ENCODE measurements at regions not wholly inside any gene's neighbourhood (a gene's known extent, or its start where the extent isn't known, plus 50 kb on each side); places are given as distances from the start of the nearest gene placed in this dataset.

GRCh38 chr2:6167592-6168138 lies 475.5 kb downstream of the SOX11 start:
- H3K27ac ChIP-seq (ENCODE audit: low read length): no peak overlapping the region
- intact Hi-C loops (cut with micrococcal nuclease; ENCODE audit: unreplicated experiment) (no loop called here), in situ Hi-C loops (cut with HindIII; ENCODE audit: low pct_unique_long_range_greater_than_20kb, low sequenced_read_pairs) (no loop called here)
- TF ChIP-seq SIN3A (IDR thresholded peaks at IDR 0.05; ENCODE audit: borderline replicate concordance, insufficient read depth, low read depth, low read length) (no peak), POLR2AphosphoS5 (IDR thresholded peaks at IDR 0.05; ENCODE audit: low read depth, low read length) (no peak), TCF7L2 (IDR thresholded peaks at IDR 0.05; ENCODE audit: low read depth, low read length) (no peak)
- TF ChIP-seq, protein P1, sequence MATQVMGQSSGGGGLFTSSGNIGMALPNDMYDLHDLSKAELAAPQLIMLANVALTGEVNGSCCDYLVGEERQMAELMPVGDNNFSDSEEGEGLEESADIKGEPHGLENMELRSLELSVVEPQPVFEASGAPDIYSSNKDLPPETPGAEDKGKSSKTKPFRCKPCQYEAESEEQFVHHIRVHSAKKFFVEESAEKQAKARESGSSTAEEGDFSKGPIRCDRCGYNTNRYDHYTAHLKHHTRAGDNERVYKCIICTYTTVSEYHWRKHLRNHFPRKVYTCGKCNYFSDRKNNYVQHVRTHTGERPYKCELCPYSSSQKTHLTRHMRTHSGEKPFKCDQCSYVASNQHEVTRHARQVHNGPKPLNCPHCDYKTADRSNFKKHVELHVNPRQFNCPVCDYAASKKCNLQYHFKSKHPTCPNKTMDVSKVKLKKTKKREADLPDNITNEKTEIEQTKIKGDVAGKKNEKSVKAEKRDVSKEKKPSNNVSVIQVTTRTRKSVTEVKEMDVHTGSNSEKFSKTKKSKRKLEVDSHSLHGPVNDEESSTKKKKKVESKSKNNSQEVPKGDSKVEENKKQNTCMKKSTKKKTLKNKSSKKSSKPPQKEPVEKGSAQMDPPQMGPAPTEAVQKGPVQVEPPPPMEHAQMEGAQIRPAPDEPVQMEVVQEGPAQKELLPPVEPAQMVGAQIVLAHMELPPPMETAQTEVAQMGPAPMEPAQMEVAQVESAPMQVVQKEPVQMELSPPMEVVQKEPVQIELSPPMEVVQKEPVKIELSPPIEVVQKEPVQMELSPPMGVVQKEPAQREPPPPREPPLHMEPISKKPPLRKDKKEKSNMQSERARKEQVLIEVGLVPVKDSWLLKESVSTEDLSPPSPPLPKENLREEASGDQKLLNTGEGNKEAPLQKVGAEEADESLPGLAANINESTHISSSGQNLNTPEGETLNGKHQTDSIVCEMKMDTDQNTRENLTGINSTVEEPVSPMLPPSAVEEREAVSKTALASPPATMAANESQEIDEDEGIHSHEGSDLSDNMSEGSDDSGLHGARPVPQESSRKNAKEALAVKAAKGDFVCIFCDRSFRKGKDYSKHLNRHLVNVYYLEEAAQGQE (IDR thresholded peaks at IDR 0.05; ENCODE audit: insufficient read depth in 1 of 2, low read depth in 2 of 2, low read length in 1 of 2): no peak
- TF ChIP-seq, protein P2, sequence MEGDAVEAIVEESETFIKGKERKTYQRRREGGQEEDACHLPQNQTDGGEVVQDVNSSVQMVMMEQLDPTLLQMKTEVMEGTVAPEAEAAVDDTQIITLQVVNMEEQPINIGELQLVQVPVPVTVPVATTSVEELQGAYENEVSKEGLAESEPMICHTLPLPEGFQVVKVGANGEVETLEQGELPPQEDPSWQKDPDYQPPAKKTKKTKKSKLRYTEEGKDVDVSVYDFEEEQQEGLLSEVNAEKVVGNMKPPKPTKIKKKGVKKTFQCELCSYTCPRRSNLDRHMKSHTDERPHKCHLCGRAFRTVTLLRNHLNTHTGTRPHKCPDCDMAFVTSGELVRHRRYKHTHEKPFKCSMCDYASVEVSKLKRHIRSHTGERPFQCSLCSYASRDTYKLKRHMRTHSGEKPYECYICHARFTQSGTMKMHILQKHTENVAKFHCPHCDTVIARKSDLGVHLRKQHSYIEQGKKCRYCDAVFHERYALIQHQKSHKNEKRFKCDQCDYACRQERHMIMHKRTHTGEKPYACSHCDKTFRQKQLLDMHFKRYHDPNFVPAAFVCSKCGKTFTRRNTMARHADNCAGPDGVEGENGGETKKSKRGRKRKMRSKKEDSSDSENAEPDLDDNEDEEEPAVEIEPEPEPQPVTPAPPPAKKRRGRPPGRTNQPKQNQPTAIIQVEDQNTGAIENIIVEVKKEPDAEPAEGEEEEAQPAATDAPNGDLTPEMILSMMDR (IDR thresholded peaks at IDR 0.05): no peak
- BruUV-seq (replicated peaks): no TSS peak
- no peak overlapping the region for H3K4me3 ChIP-seq (ENCODE audit: low read depth in 2 of 2, low read length in 2 of 2)
- ChIA-PET POLR2A (no interaction called here), CTCF (no interaction called here)
- H3K4me1 ChIP-seq (ENCODE audit: control insufficient read depth, insufficient read depth, low read length): no peaks in the 10 kb centered on the region
- H3K36me3 ChIP-seq (ENCODE audit: control insufficient read depth, insufficient read depth, low read length): no peaks in the 10 kb centered on the region
- no peaks in the 10 kb centered on the region for H3K9me3 ChIP-seq (ENCODE audit: control insufficient read depth, insufficient read depth, low read depth, low read length)
- H3K27me3 ChIP-seq (ENCODE audit: control insufficient read depth, insufficient read depth, low read length): no peaks in the 10 kb centered on the region
- ATAC-seq (no peak), DNase-seq (ENCODE audit: low read depth, low spot score) (no peak)

GRCh38 chr2:6168485-6168884 lies 476.3 kb downstream of the SOX11 start:
- in situ Hi-C loops (cut with HindIII; ENCODE audit: low pct_unique_long_range_greater_than_20kb, low sequenced_read_pairs) (no loop called here), intact Hi-C loops (cut with micrococcal nuclease; ENCODE audit: unreplicated experiment) (no loop called here)
- Histone ChIP-seq H3K27ac (ENCODE audit: low read length) (no peak overlapping the region), H3K4me3 (ENCODE audit: low read depth in 2 of 2, low read length in 2 of 2) (no peak overlapping the region), H3K4me1 (ENCODE audit: control insufficient read depth, insufficient read depth, low read length) (no peaks in the 10 kb centered on the region), H3K27me3 (ENCODE audit: control insufficient read depth, insufficient read depth, low read length) (no peaks in the 10 kb centered on the region), H3K9me3 (ENCODE audit: control insufficient read depth, insufficient read depth, low read depth, low read length) (no peaks in the 10 kb centered on the region), H3K36me3 (ENCODE audit: control insufficient read depth, insufficient read depth, low read length) (no peaks in the 10 kb centered on the region)
- ChIA-PET CTCF (no interaction called here), POLR2A (no interaction called here)
- no TSS peak for BruUV-seq (replicated peaks)
- ATAC-seq (no peak), DNase-seq (ENCODE audit: low read depth, low spot score) (no peak)
- TF ChIP-seq, protein P2 (IDR thresholded peaks at IDR 0.05): no peak
- TF ChIP-seq, protein P1 (IDR thresholded peaks at IDR 0.05; ENCODE audit: insufficient read depth in 1 of 2, low read depth in 2 of 2, low read length in 1 of 2): no peak
- TF ChIP-seq SIN3A (IDR thresholded peaks at IDR 0.05; ENCODE audit: borderline replicate concordance, insufficient read depth, low read depth, low read length) (no peak), POLR2AphosphoS5 (IDR thresholded peaks at IDR 0.05; ENCODE audit: low read depth, low read length) (no peak), TCF7L2 (IDR thresholded peaks at IDR 0.05; ENCODE audit: low read depth, low read length) (no peak)
